NCI-H510A treated with DMSO at 0.1 percent for 48 hours (cell line): ENCODE measurements at regions not wholly inside any gene's neighbourhood (a gene's known extent, or its start where the extent isn't known, plus 50 kb on each side); places are given as distances from the start of the nearest gene placed in this dataset.
A peak's percentile ranks its signal among the peaks of the same experiment; 100 is the strongest.

Experiments used
- DNase-seq: peaks from one replicate; lab custom pipeline; 2025; lab: John Stamatoyannopoulos, UW

- DNase-seq, result no peak
Measured at GRCh38 chr20:52572687-52573086, 381.1 kb upstream of the ZFP64 start.

- DNase-seq, result no peak
Measured at GRCh38 chr20:52569201-52569600, 377.6 kb upstream of the ZFP64 start.

DNA sequence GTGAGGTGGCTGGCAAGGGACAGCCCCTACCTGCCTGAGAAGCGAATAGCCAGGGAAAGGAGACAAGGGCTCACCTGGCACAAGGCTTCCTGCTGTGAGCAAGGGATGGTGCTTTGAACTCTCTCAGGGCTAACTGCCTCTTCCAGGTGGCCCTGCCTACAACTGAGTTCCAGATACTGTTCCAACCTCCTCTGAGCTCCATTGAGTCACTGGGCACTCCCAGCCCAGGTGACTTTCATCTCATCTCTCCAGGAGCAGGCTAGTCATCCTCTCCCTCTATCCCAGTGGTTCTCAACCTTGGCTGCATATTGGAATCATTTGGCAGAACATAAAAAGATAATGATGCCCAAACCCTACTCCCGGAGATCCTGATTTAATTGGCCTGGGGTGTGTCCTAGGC lies 374.0 kb upstream of the ZFP64 start:
- DNase-seq, result no peak

- DNase-seq, result no peak
Measured at GRCh38 chr20:52564594-52564993, 373.0 kb upstream of the ZFP64 start.

- DNase-seq, result no peak
Measured at GRCh38 chr20:52552181-52552872, 360.7 kb upstream of the ZFP64 start.

- no peak for DNase-seq
Measured at GRCh38 chr20:52542131-52542530, 350.6 kb upstream of the ZFP64 start.

DNA sequence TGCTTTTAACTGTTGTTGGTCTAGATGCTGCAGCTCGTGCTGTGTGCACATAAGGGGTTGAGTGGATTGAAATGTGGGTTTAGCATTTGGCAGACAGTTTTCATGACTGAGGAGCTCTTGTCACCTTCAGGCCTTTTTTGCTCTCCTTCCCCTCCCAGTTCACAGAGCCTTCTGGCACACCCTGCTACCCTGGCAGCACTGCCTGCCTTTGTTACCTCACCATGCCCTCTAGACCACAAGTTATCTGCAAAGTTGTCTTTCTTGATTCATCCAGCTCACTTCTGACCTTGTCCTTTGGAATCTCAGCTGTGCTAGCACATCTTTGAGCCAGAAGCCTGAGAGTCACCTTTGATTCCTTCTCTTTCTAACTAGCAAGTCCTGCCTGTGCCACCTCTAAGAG lies 348.9 kb upstream of the ZFP64 start:
- DNase-seq, result no peak

DNA sequence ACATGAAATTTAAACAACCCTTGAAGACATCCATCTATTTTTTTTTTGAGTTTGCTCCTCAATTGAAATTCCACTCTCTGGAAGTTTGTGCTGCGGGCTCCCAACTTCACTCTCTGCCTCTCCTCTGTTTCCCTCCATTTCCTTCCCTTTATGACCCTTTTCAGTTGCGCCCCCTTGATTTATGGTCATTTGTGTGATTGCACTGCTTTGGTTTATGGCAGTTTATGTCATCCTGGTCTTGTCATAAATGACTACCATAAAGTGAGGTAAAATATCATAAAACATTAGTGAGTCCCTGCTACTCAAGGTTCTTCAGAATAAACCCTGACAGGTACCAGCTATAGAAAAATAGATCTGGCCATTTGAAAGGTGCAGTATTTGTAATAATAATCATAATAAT lies 348.3 kb upstream of the ZFP64 start:
- no peak for DNase-seq

- no peak for DNase-seq
Measured at GRCh38 chr20:52536841-52537400, 345.3 kb upstream of the ZFP64 start.

DNA sequence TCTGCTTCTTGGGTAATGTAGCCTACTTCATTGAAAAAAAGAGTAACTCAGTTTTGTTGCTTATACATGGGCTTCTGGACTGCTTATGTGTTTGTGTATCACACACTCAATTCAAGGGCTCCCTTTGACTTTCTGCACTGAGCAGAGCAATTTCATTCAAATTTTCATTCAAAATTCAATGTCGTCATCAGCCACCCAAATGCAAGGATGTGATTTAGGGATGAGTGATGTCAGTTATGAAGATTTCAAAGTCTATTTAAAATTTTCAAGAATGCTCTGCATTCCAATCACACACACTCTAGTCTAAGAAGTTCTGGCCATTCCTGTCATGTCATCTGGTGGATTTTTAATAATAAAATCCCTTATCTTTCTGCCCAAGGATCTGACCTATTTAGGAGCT lies 344.5 kb upstream of the ZFP64 start:
- no peak for DNase-seq

DNA sequence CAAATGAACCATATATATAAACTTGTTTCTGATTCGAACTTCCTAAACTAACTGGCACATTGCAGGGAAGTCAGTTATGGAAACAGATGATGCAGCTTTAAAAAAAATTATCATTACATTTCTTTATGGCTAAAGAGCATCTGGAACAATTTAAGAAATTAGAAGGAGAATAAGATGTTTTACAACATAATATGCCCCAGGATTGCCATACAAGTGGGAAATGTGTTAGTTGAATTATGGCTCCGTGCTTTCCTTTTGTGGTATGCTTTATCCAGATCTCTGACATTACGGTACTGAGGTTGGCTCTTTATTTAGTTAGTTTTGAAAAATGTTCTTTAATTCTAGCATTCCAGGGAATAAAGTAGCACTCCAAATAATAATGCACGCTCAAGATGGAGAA lies 343.0 kb upstream of the ZFP64 start:
- DNase-seq, result no peak

GRCh38 chr20:52533401-52533800 lies 341.8 kb upstream of the ZFP64 start:
- no peak for DNase-seq

GRCh38 chr20:52532674-52533073 lies 341.1 kb upstream of the ZFP64 start:
- no peak for DNase-seq

- no peak for DNase-seq
Measured at GRCh38 chr20:52530571-52530970, 339.0 kb upstream of the ZFP64 start.

DNA sequence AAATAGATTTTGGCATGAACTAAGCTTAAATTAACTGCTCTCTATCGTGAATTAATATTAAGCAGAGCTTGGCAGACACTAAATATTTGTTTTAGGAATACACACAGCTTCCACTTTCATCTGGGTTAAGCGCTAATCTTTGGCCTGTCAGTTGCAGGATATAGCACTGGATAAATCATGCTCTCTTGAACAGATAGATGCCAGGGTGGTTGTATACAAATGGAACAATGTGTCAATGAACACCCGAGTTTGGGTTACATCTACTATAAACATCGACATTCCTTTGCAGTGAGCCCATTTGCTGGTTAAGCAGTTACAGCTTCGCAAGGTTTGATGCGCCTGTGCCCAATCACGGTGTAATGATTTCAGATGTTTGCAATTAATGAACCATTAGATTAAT lies 338.2 kb upstream of the ZFP64 start:
- no peak for DNase-seq

DNA sequence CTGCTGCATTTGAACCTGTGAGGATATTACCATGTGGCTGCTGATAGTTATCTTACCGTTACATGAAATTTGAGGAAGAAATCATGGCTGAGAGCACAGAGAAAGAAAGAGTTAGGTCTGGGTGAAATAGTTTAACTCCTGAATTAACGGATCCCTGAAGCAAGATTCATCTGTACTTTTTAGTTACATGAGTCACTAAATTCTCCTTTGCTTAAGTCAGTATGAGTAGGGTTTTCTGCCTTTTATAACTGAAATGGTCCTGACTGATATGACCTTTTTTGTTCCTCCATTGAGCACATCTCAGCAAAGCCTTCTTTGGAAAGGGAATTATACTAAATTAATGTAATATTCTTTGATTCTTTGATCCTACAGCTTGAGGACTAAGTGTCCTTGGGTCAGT lies 333.3 kb upstream of the ZFP64 start:
- no peak for DNase-seq

DNA sequence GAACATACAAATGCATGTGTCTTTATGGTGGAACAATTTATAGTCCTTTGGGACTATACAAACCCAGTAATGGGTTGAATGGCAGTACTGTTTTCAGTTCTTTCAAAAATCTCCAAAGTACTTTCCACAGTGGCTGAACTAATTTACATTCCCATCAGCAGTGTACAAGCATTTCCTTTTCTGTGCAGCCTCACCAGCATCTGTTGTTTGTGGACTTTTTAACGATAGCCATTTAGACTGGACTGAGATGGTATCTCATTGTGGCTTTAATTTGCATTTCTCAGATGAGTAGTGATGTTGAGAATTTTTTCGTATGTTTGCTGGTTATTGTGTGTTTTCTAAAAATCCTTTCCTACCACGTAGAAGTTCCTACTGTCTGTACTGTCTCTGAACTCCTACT lies 327.2 kb upstream of the ZFP64 start:
- no peak for DNase-seq

DNA sequence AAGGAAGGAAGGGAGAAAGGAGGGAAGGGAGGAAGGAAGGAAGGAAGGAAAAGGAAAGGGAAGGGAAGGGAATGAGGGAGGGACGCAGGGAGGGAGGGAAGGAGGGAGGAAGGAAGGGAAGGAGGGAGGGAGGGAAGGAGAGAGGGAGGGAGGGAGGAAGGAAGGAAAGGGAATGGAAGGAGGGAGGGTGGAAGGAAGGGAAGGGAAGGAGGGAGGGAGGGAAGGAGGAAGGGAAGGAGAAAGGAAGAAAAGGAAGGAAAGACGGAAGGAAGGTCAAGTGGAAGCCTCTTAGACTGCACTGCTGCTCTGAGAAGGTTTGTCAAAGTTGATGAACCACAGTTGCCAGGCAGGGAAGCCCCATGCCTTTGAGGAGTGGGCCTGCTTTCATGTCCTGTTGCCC lies 324.3 kb upstream of the ZFP64 start:
- DNase-seq, result no peak

DNA sequence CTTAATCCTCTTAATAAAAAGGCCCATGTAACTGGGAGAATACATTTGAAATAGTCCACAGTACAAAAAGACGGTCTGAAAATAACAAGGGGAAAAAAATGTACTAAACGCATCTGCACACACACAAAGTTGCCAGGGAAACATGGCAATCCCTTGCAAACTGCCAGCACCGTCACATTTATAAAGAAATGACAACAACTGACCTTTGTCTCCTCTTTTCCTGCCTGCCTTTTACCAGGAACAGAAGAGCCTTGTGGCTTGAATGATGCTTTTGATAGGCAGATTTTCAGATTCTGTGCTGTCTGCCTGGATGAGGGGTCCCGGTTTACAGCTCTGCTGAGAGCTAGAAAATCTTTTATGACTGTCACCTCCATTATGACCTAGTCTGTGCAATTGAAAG lies 308.6 kb upstream of the ZFP64 start:
- DNase-seq, result no peak

- DNase-seq, result no peak
Measured at GRCh38 chr20:52497731-52498130, 306.2 kb upstream of the ZFP64 start.

DNA sequence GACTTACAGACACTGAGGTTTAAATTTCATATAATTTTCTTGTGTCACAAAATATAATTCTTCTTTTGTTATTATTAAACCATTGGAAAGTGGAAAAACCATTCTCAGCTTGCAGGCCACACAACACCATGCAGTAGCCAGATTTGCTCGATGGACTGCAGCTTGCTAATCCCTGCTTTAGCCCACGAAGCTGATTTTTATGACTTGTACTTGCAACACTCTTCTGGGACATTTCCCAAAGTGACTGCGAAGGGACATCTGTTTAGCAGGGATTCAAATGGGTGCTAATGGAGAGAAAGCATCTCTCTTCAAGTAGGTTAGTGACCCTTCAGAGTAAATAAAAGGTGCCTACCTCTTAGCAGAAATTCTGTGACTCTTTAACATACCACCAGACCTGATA lies 304.6 kb upstream of the ZFP64 start:
- no peak for DNase-seq

GRCh38 chr20:52494244-52494643 lies 302.7 kb upstream of the ZFP64 start:
- DNase-seq, result peak; percentile 5

GRCh38 chr20:52493171-52493721 lies 301.7 kb upstream of the ZFP64 start:
- peak; percentile 96 for DNase-seq
